Activated CD4-positive, CD25-positive, alpha-beta regulatory T cell treated with anti-CD3 and anti-CD28 coated beads, Interleukin-2, amount 50 U/mL, for 24 hours (primary cell): ENCODE measurements at regions not wholly inside any gene's neighbourhood (a gene's known extent, or its start where the extent isn't known, plus 50 kb on each side); places are given as distances from the start of the nearest gene placed in this dataset.
"Not testable (repeated sequence)": the region's sequence is repeated elsewhere in the genome, so short reads cannot be mapped to it uniquely, and the experiment has no call there.

Experiments
- ATAC-seq, 2 donors: fragments of 150-1000 bp; cut with Tn5 transposase; one replicate each; pipeline ENCODE4 v1.10.0; 2021; ENCODE audit warnings: mild to moderate bottlenecking in 1 of 2, moderate library complexity in 1 of 2

DNA sequence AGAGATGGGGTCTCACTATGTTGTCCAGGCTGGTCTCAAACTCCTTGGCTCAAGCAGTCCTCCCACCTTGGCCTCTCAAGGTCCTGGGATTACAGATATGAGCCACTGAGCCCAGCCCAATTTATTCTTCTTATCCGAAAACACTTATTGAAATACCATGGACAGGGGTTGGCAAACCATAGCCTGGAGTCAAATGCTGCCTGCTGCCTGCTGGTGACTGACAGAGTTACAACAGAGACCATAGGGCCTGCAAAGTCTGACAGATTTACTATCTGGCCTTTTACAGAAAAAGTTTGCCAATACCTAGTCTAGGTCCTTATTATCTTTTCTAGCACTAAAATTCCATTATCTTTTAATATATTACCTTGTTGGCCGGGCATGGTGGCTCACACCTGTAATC lies 87.1 kb upstream of the ZNF281 start:
- no peak for ATAC-seq

DNA sequence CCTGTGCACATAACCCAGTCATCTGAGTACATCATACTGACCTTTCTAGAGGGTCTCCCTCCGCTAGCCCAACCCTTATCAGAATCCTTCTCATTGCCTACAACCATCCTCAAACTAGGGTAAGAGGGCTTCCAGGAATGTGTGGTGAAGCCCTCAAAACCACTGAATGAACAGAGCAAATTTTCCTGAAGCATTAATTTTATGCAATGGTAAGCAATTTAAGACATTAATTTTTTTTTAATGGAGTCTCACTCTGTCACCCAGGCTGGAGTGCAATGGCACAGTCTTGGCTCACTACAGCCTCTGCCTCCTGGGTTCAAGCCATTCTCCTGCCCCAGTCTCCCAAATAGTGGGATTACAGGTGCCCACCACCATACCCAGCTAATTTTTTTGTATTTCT lies 86.1 kb upstream of the ZNF281 start:
- ATAC-seq, result no peak

DNA sequence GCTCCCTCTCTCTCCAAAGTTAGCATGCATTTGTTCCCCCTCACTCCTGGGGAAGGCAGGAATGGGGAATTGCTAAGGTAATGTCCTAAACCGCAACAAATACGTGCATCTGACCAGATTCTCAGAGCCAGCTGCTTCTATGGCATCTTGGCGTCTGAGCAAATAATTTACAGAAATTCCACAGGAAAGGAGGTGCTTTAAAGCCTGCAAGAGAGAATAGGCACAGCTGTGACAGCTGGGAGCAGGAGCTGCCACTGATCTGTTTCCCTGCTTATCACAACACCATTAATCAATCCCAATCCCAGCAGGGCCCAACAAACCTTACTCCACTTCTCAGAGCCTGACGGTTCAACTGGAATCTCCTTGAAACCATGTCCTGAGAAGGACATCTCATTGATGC lies 83.5 kb upstream of the ZNF281 start:
- ATAC-seq, result no peak

DNA sequence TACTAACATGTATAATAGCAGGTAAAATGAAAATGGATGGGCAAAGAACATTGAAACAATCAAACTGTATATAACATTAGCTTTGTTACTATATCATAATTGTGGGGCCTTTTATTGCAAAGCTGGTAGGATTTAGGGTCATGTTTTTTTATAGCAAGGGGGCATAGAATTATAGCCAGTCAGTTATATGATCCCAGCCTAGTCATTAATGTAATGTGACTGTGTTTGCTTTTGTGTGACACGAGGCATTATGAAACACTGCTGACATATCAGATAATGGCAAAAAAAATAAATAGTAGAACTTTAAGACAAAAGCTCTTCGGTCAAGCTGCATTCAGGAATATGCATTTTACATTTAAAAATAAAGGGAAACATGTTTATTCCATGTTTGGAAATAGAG lies 81.3 kb upstream of the ZNF281 start:
- ATAC-seq, result no peak

DNA sequence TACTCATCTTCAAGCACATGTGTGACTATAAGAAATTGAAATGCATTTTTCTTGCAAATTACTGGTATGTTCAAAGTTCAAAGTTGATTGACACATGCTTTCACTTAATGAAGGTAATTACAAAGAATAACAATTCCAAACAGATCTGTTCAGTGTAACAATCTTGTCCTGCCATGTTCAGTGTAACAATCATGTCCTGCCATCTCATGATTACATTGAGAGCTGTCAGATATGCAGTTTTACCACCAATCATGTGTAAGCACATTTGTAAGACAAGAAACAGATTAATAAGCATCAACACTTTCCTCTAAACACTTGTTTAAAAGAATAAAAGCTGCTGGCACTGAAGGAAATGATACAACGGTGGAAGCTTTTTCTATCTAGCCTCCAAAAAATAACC lies 80.3 kb upstream of the ZNF281 start:
- ATAC-seq, result no peak

DNA sequence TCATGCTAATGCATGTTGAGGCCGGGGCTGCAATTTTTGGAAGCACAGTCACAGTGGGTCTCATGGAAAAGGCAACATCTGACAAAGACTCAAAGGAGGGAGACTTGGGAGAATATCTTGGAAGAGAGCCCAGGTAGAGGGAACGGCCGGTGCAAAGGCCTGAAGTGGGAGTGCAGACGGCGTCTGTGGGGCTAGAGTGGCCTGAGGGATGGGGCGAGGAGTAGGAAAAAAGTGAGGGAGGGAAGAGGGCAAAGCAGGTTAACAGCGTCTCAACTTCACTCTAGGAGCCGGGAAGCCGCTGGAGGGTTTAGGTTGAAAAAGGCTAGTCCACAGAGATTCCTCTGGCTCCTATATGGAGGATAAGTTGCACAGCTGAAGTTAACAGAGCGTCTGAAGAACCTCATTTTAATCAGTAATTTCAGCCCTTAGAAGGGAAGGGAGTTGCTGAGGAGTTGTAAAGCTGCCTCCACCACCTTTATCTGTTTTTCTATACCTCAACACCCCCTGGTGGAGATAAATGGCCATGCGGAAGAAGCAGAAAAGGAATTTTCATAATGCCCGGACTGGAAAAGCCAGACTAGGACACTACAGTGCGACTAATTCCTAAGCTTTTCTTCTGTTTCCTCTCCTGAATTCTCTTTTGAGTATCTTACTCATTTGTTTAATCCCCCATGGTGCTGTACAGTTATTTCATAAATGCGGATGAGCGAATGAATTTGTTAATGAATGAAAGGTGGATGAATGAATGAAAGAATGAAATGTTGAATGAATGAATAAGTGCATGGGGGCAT lies 78.7 kb upstream of the ZNF281 start:
- peak; percentile 36 to 42 for ATAC-seq

DNA sequence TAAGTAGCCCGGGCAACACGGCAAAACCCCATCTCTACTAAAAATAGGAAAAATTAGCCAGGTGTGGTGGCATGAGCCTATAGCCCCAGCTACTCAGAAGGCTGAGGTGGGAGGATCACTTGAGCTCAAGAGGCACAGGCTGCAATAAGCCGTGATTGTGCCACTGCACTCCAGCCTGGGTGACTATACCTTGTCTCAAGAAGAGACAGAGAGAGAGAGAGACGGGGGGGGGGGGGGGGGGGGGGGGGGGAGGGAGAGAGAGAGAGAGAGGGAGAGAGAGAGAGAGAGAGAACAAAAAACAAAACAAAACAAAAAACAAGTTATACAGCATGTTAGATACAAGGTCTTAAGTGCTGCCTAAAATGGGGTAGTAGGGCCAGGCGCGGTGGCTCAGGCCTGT lies 77.8 kb upstream of the ZNF281 start:
- ATAC-seq, result no peak

DNA sequence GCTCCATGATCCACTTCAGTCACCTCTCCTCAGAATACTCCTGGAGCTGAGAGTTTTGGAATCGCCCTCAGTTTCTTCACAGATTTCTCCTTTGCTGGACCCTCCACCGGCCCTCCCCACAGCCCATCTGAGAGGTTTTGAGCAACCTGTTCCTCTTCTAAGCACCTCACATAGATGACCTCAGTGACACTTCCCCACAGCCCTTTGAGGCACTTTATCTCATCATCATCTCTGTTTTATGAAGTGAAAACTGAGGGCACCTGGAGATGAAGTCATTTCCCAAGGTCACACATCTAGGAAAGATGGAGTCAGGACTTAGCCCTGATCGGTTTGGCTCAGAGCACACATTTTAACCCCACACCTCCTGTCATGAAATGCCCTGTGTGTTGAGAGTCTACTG lies 76.8 kb upstream of the ZNF281 start:
- ATAC-seq, result no peak

DNA sequence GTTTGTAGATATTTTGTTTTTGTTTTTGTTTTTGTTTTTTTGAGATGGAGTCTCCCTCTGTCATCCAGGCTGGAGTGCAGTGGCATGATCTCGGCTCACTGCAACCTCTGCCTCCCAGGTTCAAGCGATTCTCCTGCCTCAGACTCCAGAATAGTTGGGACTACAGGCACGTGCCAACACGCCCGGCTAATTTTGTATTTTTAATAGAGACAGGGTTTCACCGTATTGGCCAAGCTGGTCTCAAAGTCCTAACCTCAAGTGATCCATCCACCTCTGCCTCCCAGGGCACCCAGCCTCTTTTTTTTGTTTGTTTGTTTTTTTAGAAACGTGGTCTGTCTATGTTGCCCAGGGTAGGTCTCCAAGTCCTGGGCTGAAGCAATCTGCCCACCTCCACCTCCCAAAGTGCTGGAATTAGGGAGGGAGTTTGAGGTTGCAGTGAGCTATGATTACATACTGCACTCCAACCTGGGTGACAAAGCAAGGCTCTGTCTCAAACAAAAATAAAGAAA lies 74.7 kb upstream of the ZNF281 start:
- ATAC-seq, result not testable (repeated sequence)

DNA sequence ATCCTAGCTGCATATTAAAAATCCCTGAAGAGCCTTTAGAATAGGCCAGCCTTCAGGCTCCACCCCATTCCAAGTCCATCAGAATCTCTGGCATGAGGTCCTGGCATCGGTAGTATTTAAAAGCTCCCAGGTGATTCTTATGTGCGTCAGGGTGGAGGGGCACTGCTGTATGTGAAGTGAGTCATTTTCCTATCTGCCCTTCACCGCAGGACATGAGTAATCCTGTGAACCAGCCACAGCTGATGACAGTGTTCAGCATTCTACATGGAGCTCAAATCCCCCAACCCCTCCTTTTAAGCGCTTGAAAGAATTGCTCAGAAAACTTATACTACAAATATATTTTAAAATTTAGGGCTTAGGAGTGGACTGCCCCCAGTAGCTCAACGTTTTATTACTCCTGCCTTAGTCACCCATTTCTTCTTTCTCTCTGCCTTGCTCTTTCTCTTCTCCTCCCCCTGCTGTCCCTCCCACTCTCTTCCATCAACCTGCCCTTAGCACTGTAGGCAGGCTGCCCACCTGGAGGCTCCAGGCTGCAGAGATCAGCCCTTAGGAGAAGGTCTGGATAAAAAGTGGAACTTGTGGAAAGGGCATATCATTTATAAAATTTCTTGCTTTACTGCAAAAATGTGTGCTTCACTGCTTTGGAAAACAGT lies 73.8 kb upstream of the ZNF281 start:
- peak; percentile 100 for ATAC-seq

DNA sequence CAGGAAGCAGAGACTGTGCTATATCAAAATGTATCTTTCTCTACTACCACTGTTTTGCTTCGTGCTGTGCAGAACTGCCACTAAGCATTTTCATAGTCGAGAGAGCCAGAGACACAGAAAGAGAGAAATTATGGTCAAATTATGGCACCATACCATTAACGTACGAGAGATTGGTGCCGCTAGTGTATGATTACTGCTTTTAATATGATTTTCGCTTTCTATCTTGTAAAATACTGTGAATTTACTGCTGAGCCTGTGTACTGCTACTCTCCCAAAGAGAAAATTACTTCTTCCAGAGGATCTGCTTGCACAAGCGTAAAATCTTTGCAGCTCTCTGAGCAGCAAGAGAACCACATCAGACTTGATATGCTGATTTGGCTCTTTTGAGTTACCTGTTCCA lies 71.1 kb upstream of the ZNF281 start:
- ATAC-seq, result no peak

DNA sequence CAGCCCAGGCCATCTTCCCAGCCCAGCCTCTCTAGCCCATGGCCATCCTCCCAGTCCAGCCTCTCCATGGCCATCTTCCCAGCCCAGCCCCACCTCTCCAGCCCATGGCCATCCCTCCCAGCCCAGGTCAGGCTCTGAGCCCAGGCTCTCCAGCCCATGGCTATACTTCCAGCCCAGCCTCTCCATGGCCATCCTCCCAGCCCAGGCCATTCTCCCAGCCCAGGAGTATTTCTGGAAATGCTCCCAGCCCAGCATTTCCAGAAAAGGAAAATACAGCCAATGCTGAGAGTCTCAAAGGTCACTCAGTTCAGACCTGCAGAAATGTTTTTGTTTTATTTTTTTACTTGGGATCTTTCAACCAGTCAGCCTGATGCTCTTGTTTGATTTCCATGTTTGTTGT lies 70.0 kb upstream of the ZNF281 start:
- ATAC-seq, result no peak

DNA sequence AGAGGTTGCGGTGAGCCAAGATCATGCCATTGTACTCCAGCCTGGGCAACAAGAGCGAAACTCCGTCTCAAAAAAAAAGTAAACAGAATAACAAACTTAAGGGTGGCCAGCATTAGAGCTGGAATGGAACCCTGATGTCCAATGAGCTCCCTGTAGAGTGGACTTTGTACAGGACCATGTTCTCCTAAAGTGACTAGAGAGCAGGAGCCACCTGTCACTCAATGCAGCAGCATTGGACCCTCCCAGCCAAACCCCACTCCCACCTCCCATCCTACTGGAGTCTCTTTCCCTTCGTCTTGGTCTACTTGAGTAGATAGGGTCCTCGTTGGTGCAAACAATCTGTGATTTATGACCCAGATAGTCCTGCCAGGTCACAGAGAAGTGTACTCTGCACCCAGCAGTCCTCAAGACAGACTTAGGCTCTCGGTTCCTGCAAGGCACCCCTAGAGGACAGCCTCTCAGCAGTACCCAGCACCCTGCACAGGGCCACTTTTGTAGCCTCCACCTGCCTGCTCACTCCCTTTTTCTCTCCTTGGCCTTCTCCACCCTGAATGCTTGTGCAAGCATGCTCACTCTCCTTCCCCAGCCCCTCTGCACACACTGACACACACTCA lies 69.2 kb upstream of the ZNF281 start:
- ATAC-seq, result no peak

DNA sequence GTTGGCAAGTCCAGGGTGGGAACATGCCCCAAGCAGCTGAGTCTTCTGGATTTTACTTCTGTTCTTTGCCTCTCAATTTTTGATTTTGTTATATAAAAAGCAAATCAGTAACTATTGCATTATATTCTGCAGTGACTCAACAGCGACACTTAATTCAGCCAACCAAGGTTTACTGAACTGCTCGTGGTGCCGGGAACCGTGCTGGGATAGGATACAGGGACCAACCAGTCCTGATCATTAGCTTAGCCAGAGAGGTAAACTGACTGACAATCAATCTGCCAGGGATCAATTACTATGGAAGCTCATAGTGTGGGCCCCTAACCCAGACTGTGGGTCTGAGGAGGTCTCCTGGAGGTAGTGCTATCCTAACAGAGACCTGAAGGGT lies 68.4 kb upstream of the ZNF281 start:
- ATAC-seq, result no peak

DNA sequence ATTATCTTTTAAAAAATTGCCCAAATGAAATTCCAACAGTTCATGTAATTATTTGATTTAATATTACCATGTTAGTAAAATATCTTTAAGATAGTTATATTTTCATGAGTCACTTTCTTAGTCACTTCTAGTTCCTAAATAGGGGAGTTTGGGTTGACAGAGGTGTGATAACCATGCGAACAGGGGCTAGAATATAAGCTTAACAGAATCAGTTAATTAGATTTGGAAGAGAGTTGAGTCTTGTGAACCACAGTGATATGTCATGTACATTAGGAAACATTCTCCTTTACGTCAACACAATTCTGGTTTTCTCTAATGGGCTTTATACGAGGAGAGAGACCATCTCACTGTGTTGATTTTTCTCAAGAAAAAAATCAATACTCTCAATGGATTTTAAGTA lies 64.8 kb upstream of the ZNF281 start:
- ATAC-seq, result peak; percentile 24 to 36

DNA sequence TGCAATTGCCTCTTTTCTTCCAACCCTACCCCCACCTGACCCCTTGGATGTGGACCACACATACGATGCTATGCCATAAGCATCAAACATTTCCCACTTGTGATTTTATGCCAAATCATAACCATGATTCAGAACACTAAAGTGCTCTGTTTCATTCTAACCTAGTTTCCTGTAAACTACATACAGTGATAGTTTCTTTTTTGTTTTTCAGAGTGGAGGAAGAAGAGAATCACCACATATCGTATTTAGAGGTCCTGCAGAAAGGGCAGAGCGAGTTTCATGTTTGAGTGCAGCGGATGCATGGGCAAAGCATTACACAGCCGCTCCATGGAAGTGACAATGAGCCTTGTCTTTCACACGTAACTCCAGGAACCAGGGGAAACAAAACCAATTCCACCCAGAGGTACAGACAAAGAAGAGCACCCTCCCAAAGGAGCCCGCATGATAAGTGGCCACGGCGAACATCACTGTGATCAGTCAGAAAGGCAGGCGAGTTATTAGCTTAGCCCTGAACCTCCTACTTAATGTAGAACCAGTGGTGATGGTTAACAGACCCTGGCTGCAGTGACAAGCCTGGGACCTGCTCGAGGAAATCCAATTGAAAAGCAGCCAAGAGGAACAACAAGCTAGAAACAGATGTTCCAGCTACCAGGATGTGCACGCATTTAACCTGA lies 64.0 kb upstream of the ZNF281 start:
- ATAC-seq, result peak; percentile 71 to 73

DNA sequence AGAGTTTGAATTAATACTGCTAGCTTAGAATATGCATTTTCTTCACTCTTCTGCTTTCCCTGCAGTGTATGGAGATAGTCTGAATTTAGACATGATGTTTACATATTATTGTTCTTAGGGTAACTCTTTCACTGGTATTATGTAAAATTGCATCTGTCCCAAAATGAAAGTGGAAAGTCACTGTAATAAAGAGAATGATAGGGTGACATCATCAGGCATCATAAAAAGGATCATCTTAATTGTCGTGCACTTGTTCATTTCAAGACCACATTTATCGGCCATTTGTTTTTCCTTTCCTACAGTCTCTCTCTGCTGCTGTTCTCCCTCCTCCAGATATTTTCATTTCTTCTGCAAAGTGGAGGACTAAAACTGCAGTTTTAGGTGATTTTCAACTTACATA lies 61.9 kb upstream of the ZNF281 start:
- ATAC-seq, result peak; percentile 18 to 28

DNA sequence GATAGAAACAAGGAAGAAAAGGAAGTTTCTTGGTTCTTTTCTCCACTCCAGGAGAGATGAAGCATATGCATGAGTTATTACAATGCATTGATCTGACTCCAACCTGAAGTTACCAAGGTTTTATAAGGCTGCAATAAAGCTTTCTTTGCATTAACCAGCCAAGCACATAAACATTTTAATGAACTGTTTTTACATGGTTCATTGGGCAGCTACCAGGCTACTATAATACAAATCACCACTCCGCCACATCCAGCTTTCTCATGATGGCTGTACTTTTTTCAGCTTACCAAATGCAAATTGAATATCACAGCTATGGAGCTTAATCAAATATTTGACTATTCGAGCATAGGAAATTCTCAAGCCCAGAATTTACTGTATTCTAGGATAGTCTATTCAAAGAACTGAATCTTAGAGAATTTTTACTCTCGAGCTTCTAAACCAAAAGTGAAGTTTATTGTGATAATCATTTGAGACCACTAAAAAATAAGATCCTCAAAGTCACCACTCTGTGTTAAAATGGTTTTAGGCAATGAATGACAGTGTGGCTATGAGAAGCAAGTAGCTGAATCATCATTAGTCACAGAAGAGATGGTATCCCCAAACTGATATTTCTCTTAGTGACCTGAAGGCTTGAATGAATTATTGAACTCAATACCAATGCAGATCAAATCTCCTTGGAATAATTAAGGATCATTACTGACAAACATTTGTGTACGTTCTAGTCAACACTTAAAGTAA lies 58.6 kb upstream of the ZNF281 start:
- no peak for ATAC-seq

DNA sequence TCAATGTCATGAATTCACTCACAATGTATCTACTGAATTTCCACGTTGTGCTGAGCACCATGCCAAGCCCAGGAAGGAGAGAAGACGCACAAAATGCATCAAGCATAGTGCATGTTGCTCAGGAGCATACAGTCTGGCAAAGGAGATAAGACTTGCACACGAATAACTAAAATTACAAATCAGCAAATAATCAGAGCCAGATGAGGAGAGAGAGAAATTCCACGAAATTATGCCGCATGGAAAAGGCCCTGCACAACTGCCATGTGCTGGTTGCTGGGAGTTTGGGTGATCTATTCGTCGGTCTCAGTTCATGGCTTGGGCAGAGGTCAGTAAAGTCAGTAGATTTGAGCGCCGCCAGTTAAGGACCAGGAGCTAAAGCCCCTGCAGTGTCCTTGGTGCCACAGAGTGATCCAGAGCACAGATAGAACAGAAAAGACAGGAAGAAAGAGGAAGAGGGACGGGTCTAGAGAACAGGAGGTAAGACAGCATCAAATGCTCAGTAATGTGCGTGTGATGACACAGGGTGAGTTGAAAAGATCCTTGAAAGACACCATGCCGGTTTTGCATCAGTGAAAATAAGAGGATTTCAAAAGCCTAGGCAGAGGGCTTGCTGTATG lies 55.1 kb upstream of the ZNF281 start:
- ATAC-seq, result no peak
